DMS79 treated with DMSO at 0.1 percent for 48 hours (cell line): ENCODE measurements at regions not wholly inside any gene's neighbourhood (a gene's known extent, or its start where the extent isn't known, plus 50 kb on each side); places are given as distances from the start of the nearest gene placed in this dataset.

Source experiments
- DNase-seq: peaks from one replicate; lab custom pipeline; 2025; lab: John Stamatoyannopoulos, UW

GRCh38 chr7:136807598-136807997 is 60.9 kb upstream of the CHRM2 start:
- DNase-seq = no peak

- no peak for DNase-seq
Measured at GRCh38 chr7:136803028-136803427, 65.4 kb upstream of the CHRM2 start.

- DNase-seq = no peak
Measured at GRCh38 chr7:136783934-136784333, 84.5 kb upstream of the CHRM2 start.

DNA sequence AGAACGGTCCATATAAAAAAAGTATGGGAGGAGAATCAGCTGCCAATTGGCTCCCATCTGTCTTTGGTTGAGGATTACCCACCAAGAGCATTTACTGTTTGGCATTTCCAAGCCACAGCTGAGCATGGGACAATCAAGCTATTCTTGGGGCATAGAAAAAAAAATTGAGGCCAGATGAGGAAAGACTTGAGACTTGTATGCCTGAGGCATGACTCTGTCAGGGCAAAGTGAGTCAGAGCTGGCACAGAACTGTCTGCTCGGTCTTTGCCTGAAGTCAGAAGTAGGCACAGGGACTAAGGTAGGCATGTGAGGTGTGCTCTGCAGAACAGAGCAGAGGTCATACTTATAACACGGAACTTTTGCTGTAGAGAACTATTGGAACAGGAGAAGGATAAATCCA is 126.5 kb upstream of the CHRM2 start:
- DNase-seq = no peak

DNA sequence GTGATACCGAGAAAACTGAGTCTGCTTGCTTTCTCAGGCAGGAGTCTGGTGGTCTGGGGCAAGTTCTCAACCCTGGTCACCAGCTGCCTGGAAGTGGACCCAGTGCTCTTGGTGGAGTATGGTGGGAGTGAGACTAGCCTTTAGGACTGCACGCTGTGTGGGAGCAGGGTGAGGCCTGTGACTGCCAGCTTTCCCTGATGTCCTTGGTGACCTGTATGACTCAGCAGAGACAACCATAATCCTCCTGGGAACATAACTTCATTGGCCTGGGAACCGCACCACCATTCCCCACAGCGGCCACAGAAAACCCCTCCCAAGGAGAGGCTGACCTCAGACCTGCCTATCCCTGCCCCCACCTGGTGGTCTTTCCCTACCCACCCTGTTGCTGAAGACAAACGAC is 139.5 kb upstream of the CHRM2 start:
- no peak for DNase-seq

GRCh38 chr7:136726460-136726859 is 142.0 kb upstream of the CHRM2 start:
- no peak for DNase-seq

DNA sequence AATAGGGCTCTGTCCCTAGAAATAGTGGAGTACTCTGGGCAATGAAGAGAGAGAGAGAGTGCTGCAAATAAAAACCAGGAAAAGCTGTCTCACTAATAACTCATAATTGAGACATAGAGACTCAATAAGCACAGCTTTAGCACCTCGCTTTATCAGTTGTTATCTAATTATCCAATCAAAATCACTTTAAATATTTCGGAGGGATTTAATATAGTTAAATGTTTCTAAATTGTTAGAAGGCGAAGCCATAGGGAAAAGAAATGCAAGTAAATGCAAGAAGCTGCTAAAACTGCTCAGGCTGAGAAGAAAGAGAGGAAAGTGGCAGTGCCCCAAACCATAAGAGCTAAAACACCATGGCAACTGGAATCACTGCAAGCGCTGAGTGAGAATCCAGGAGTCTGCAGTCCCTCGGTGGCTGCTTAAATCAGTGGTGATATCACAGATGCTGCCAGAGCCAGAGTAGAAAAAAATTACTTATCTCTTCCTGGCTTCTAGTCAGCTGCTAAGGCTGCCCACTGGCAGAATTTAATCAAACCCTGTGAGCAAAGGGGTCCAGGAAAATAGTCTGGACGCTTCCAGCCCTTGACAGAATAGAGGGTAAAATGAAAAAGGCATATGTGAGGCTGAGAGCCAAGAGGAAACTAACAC is 150.4 kb upstream of the CHRM2 start:
- DNase-seq = no peak

DNA sequence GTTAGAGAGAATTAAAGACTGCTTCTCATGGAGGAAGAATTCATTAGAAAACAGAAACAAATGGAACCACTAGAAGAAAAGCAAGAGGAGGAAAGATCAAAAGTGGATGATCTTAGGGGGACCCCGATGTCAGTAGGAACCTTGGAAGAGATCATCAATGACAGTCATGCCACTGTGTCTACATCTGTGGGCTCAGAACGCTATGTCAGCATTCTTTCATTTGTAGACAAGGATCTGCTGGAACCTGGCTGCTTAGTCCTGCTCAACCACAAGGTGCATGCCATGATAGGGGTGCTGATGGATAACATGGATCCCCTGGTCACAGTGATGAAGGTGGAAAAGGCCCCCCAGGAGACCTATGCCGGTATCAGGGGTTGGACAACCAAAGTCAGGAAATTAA is 154.4 kb upstream of the CHRM2 start:
- no peak for DNase-seq

- DNase-seq = no peak
Measured at GRCh38 chr7:136710751-136711150, 157.7 kb upstream of the CHRM2 start.

DNA sequence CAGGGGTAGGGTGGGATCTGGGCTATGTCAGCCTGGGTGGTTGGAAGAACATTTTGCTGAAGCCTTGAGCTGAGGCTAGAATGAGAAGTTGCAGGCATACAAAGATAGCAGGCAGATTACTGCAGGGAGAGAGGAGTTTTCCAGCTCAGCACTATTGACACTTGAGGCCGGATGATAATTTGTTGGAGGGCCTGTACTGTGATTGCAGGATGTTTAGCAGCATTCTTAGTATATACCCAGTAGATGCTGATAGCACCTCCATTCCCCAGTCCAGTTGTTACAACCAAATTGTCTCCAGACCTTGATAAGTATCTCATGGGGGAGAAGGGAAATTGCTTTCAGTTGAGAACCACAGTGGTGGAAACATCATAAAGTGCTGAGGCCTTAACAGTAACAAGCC is 158.6 kb upstream of the CHRM2 start:
- DNase-seq = no peak

- DNase-seq = no peak
Measured at GRCh38 chr7:136702913-136703312, 165.5 kb upstream of the CHRM2 start.

DNA sequence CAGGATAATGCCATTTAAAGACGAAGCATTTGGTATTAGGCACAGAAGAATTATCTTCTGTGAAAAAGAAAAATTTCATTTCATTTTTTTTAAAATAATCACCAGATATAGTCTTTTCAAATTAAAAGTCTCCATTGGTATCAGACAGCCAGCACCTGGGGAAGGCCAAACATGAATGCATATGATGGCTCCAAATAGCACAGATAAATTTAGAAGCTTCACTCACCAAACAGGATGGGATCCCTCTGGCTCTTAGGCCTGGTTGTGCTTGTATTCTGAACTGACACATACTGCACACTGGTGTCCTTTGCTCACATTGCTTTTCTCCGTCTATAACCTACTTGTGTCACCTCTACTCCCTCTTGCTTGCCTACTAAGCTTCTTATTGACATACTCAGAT is 169.5 kb upstream of the CHRM2 start:
- no peak for DNase-seq

GRCh38 chr7:136698231-136698630 is 170.2 kb upstream of the CHRM2 start:
- DNase-seq = no peak

GRCh38 chr7:136697271-136697670 is 171.2 kb upstream of the CHRM2 start:
- DNase-seq = no peak

DNA sequence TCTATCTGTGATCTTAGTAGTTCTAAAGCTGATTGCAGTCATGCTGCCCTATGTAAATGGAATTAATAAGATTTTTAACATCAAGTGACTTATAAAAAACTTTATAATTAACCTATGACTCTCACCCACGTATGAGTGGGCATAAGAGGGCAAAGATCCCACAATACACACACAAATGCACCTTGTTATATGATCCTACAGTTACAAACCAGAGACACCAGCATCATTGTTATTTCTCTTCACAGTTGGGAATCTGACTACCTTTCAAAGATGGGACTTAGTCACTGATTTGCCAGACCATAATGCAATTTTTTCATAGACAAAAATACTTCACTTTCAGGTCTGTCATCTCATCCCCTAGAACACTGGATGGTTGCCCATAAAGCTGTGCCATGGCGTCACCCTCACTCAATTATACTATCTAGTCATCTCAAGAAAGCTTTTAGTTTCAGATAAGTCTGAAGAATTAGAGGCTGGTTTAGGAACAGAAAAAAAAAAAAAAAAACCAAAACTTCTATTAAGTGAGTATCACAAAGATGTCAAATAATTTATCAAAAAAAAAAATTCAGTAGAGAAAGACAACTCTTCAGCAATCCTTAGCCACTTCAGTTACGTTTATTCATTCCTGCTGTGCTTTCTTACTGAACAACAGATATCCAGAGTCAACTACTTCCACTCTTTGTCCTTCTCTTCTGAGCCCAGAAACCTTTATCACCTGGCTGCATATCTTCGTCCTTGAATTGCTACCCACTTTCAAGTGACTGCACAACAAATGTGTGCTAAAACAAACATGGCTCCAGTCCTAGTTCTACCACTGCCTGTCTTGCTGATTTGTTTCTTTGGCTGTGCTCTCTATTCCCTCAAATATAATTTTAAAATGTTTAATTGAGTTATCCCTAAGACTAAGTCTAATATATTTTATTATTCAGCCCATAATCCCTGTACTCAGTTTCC is 175.0 kb upstream of the CHRM2 start:
- DNase-seq = no peak

DNA sequence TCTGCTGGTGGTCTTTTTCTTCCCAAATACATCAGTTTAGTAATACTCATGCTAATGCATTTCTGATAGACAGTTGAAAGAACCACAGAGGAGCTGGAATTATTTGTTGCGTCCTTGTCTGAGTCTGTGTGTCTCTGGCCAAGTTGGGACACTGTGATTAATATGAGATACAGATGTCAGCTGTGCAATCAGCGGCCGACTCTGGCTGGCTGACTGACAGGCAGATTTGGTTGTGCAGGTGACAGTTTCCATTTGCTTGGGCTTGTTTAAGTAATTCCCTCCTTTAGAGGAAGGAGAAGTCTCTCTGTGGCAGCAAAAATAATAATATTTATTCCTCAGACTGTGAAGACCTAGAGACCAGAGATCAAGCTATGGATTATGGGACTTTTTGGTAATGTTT is 176.2 kb upstream of the CHRM2 start:
- no peak for DNase-seq

DNA sequence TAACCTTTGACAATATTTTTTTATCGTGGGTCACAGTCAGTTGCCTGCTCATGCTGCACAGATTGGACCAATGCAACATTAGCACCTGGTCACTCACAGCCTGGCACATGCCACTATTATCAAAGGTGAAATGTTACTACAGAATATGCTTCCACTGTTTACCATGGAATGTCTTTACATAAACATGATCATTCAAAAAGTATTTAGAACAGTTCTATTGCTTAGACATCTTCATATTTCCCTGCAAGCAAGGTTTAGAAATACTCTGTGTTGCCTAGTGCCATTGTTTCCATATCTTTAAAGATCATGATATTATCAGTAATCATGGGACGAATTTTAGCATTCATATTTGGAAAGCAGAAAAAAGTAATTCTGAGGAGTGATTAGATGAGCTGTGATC is 179.9 kb upstream of the CHRM2 start:
- no peak for DNase-seq

DNA sequence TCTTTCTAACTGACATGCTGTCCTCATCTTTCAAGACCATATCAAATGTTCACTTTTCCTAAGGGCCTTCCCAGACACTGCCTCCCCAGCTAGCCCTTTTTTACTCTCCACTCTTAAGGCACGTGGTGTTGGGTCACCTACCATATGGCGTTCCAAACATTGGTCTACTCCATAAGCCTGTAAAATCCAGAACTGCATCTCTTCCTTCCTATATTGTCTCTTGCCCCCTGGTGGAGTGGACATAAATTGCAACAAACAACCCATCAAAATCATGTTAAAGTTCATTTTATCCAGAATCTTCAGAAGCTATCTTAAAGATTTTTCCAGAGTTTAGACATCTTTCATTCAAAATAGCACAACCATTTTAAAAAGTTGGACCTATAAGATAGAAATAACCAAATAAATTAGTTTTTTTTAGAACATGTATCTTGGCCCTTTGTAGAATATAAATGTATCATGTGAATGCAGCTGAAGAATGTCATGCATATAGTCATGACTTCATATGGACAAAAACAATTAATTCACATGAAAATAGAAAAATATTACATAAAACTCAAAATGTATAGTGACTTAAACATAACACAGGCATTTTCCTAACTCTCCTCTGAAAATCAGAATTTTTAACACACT is 180.6 kb upstream of the CHRM2 start:
- DNase-seq = no peak

DNA sequence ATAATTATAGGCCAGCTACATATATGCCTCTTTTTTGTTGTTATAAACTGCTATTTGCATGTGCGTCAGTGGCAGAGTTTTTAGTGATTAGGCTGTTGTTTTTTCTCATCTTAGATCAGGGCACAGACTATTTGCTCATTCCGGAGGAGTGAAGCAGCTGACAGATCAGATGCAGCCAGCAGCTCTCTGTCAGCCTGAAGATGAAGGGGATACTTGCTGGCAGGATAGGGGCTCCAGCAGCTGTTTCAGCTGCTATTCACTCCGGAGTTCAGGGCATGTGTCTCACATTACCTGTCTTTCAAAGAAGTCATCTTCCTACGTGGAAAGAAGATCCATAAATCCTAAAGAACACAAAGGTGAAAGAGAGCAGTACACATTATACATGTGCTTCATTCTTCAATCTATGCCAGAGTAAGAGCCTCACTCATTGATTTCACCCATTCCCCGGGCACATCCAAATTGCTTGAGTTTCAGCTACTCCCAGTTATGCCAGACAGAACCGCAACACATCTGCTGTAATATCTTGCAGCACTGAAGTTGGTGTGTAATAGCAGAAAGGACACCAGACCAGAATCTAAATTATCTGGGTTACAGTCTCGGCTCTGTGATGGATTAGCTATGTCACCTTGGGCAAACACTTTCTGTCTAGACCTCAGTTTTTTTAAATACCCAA is 182.8 kb upstream of the CHRM2 start:
- no peak for DNase-seq

DNA sequence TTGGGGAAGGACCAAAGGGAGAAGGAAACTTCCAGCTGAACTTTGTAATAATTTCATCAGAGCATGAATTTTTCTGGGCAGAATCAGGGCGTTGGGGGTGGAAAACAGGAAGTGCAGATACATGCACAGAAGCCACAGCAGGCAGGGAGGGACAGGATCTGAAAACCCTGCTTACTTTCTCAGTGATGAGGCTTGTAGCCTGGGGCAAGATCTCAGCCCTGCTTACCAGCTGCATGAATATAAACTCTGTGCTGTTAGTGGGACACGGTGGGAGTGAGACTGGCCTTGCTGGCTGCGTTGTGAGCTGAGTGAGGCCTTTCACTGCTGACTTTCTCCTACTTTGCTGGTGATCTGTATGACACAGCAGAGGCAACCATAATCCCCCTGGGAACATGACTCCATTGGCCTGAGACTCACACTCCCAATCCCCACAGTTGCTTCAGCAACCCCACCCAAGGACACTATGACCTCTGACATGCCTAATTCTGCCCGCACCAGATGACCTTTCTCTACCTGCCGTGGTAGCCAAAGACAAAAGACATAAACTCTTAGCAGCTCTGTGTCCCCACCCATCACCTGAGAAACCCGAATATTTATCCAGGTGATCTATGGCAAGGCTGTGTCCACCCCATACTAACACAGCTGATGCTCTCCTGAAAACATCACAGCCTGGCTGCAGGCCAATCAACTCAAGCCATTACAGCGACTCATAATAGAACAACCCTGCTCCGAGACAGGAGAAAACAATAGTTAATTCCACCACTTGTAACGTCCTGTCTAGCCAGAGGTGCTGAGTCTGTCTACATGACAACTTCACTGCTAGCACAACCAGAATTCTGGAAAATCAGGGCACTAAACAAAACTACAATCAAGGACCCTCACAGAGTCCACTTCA is 190.7 kb upstream of the CHRM2 start:
- DNase-seq = no peak

DNA sequence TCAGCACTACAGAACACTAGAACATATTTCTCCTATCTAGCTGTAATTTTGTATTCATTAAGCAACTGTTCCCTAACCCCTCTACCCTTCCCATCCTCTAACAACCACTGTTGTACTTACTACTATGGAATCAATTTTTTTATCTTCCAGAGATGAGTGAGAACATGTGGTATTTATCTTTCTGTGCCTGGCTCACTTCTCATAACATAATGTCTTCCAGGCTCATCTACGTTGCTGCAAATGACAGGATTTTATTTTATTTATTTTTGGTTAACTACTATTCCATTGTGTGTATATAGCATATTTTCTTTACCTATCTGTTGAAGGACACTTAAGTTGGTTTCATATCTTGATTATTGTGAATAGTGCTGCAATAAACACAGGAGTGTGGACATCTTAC is 200.9 kb upstream of the CHRM2 start:
- DNase-seq = no peak
